RPMI8226 (cell line): ENCODE measurements at regions not wholly inside any gene's neighbourhood (a gene's known extent, or its start where the extent isn't known, plus 50 kb on each side); places are given as distances from the start of the nearest gene placed in this dataset.
"Not testable (repeated sequence)": the region's sequence is repeated elsewhere in the genome, so short reads cannot be mapped to it uniquely, and the experiment has no call there.

Experiments
- DNase-seq: peaks from one replicate; pipeline ENCODE4 v3.0.0-alpha.2; 2015

DNA sequence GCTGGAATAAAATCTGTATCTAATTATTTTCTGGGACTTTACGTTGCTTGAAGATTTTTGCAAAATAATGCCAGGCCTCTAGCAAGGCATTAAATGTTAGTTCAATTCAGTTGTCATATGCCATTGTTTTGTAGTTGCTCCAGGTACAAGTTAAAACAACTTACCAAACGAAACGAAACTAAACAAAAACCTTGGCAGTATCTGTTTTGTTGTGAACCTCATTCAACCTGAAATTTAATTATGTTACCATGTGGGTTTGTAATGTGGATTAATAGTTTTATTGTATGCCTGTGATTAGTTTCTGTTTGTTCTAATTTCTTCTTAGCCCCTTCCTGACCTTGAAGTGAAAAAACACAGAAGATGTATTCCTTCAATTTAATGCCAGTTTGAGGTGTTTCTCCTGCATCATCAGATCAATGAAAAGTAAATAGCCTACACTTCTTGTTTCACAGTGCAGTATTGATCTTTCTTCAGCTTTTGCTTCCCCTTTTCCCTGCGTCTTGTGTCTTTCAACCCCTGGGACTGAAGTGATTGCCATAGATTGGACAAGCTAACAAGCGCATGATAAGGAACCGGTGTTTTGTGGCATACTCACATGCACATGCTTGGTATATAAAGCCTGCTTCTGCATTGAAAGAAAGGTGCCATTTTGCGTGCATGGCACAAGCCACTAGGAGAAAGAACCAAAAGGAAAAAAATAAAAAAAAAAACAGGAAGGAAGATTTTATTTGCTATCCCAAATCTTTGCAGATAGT lies 699.0 kb upstream of the ARRDC3 start:
- DNase-seq, result no peak

DNA sequence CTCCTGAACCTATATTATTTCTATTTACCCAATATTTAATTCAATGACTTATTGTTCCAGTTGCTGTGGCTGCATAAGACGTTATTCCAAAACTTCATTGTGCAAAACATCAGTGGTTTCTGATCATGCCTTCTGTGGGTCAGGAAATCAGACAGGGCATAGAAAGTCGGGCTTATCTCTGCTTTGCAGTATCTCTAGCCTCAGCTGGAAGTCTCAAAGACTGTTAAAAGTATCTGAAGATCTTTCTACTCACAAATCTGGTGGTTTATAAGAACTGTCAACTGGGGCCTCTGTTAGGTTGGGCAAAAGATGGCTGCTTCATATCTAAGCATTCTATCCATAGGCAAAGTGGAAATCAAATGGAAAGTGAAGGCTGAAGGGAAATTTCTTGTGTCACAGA lies 687.7 kb upstream of the ARRDC3 start:
- no peak for DNase-seq

DNA sequence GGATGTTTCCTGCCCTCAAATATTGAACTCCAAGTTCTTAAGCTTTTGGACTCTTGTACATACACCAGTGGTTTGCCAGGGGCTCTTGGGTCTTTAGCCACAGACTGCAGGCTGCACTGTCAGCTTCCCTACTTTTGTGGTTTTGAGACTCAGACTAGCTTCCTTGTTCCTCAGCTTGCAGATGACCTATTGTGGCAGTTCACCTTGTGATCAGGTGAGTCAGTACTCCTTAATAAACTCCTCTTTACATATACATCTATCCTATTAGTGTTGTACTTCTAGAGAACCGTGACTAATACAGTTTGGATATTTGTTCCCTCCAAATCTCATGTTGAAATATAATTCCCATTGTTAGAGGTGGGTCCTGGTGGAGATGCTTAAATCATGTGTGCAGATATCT lies 681.9 kb upstream of the ARRDC3 start:
- no peak for DNase-seq

DNA sequence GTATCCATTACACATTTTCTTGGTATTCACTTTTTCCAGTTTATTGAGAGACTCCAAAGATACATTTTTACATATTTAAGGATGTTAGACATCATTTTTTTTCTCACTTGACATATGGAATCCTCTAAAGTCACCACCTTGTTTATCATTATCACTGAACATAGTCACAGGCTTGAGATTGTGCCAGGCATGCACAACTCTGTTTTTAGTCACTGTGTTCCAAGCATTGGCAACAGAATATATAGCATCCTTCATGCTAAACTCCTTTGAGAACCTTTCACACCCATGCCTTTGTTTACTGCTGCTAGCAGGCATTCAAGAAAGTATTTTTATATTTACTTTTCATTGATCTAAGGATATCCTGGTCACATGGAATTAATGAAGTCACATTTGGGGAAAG lies 668.6 kb upstream of the ARRDC3 start:
- no peak for DNase-seq

GRCh38 chr5:92050970-92051369 lies 667.9 kb upstream of the ARRDC3 start:
- no peak for DNase-seq

DNA sequence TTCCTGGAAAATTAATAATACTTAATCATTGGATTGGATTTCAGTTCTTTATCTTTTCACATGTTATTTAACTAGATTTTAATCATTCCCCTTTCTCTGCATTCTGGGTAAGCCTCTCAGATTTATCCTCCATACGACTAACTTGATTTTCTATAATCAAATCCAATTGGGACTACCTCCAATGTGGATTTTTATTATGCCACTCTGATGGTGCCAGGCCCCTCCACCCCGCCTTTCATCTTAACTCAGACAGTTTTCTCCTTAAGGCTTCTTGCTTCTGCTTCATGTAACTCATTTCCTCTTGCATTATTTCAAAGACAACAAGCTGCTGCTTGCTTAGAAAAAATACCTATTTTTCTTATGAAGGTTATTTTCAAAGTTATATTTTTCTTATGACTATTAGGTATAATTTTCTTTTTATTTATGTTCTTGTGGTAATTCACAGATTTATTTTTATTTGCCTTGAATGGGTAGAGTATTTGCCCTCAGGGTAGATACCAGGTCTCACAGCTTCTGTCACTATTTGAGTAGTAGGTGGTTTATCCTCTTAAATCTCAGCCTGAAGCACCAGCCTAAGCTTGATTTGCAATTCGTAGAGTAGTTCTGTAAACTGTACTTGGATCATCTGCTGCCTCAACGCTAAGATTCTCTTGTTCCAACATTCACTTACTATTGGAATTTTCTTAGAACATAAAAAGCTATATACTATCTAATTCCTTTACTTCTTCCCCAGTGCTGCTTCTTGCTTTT lies 659.0 kb upstream of the ARRDC3 start:
- no peak for DNase-seq

GRCh38 chr5:92041206-92041605 lies 658.1 kb upstream of the ARRDC3 start:
- DNase-seq, result no peak

- DNase-seq, result not testable (repeated sequence)
Measured at GRCh38 chr5:92029792-92030191, 646.7 kb upstream of the ARRDC3 start.

GRCh38 chr5:92023555-92023954 lies 640.4 kb upstream of the ARRDC3 start:
- DNase-seq, result no peak

DNA sequence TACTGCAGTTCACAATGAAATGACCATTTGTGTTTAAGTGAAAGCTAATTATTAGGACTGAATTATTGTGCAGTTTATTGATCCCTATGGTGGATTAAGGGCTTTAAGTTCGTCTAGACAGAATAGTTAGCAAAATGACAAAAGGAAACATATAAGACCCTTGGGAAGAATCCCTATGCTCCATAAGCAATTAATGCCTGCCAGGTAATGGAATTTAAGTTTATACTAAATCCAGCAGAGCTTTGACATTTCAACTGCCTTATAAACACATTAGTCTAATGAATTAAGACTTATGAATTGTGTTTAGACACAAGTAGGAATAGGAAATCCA lies 640.0 kb upstream of the ARRDC3 start:
- no peak for DNase-seq

DNA sequence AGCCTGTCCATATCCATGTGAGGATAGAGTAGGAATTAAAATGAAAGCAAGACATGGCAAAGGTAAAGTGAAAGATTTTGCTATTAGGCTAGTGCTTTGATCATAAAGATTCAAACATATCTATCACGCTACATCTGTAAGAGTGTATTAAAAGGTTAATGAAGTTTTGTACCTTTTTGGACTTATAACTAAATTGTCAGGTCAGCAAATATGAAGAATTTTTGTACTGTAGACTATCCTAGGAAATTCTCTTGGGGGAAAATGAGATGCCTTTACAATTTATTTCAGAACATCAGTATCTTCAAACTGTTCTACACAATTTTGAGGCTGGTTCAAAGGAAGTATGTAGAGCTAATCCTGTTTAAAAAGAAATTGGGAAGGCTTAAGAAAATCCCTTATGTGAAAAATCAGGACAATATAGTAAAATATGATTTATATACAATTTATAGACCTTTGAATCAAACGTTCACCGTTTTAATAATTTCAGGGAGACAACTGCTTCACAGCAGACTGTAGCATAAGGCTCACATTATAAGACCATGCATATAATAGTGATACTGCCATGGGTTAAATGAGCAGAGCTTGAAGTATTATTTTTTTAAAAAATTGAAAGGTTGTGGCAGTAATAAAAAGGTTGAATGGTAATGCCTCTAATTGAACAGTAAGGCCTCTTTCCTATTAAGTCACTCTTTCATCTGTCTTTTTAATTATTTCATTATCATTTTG lies 639.5 kb upstream of the ARRDC3 start:
- DNase-seq, result no peak

- DNase-seq, result no peak
Measured at GRCh38 chr5:92019376-92019990, 636.4 kb upstream of the ARRDC3 start.

- no peak for DNase-seq
Measured at GRCh38 chr5:92017776-92018175, 634.7 kb upstream of the ARRDC3 start.

- DNase-seq, result not testable (repeated sequence)
Measured at GRCh38 chr5:92011845-92012244, 628.7 kb upstream of the ARRDC3 start.

DNA sequence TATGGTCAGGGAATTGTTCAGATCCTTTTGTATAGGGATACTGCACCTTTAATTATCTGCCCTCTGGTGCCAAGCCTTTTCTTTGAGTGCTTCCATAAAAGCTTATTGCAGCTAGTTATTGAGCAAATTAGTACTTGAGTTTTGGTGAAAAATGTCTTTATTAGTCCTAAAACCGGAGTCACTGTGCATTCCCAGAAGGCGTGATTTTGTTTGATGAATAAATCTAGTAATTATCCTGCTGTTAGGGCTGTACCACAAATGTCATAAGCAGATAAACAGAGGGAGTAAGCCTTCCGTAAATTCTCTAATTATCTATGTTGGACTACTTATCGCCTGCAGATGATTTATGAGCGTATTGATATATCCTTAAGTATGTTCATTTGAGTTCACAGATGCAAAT lies 620.7 kb upstream of the ARRDC3 start:
- DNase-seq, result no peak

DNA sequence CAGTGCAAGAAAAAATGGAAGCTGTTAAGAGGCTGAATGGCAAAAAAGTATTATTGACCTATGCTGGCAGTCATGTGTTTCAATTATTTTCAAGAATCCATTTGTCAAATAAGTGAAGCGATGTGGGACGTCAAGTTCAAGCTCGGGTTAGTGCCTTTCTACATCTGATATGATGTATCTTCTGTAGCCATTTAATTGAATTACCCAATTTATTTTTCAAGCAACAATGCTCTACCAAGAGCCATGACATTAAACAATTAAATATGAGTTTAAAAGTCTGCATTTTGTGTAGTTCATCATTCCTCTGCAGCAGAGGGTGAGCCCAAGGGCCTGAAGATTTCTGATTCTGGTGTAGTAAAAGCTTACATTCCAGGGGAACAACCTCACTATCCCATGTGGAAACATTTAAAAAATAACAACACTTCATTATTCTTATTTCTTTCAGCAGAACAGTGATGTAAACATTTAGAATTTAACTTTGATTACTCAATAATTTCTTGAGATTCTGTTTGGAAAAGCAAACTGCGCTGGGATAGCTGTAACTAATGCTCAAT lies 619.7 kb upstream of the ARRDC3 start:
- DNase-seq, result no peak

DNA sequence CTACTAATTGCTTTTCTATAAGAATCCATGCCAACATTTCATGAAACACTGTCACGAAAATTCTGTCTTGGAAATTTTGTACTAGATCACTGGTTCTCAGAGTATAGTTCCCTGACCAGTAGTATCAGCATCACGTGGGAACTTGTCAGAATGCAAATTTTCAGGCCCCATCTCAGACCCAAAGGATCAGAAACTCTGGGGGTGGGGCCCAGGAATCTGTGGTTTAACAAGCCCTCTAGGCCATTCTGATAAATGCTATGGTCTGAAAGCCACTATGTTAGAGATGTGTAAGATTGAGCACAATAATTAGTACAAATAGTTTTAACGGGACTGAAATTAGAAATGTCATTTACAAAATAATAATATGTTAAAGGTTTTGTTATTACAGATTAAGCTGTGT lies 615.7 kb upstream of the ARRDC3 start:
- no peak for DNase-seq

DNA sequence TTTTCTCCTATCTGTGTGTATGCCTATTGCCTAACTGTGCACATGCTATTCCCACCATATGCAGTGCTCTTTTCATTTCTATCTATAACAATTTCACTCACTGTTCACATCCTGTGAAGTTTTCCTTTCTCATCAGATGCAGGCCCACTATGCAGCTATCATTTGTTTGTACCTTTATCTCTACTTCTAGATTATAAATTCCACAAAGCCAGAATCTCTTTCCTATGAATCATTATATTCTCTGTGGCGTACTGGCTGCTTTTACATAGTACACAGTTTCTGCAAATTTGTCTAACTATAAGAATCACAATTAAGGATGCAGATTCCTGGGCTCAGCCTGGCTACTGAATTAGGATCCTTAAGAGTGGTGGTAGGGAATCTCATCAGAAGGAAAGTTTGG lies 600.8 kb upstream of the ARRDC3 start:
- DNase-seq, result no peak

DNA sequence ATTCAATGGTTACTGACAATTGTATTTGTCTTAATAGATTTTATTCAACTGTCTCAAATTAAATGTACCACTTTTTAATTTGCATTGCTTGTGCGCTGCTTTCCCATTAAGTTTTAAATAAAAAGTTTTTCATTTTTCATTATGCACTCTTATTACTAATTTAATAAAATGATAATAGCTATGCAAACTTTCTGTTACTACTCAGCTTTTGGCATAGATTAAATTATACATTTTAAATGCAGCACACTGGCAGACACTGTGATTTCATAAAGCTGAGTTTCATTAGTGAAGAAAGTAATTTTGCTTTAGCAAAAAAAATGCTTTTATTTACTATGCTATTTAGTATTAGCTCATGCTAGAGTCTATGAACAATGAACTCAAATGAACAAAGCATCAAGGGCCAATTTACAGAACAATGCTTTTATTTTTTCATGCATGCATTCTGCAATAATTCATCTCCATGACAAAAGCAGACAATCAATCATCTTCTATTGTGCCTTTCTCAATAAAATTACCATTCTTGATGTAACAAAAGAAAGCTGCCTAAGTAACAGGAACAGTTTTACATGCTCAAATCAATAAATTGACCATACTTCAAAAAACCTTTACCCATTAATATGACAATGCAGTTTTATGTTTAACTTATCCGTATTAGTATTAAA lies 595.2 kb upstream of the ARRDC3 start:
- DNase-seq, result no peak

DNA sequence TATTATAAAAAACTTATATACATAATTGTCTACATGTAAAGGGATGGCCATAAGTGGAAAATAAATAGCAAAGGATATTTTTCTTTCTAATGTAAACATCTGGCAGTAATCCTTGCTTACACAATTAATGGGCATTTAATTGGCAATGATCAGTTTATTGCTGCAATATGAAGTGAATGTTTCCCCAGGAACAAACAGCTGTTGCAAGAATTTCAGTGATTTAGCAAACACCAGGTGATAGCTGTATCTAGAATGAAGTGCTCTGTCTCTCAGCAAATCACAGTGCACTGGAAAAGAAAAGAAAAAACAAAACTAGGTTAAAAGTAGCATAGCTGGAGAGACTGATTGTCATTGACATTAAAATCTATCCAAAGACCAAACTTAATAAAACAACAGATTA lies 594.5 kb upstream of the ARRDC3 start:
- no peak for DNase-seq

GRCh38 chr5:91976451-91976850 lies 593.3 kb upstream of the ARRDC3 start:
- DNase-seq, result no peak

DNA sequence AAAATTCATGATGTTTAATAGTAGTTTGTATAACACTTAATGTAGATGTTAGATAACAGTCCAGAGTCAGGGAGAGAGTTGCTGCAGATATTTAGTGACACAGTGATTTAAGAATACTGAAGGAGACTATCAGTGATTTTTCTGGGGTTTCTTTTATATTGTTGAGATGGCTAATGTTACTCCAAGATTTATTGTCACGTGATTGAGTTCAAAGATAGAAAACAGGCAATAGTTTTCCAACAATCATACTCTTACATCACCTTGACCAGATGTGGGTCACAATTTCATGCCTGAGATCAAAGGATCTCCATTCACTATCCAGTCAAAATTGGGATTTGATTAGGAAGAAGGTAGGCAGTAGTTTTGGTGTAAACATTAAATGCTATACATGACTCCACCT lies 580.0 kb upstream of the ARRDC3 start:
- DNase-seq, result no peak

GRCh38 chr5:91957666-91958065 lies 574.5 kb upstream of the ARRDC3 start:
- no peak for DNase-seq
